ENCODE measurements at regions not wholly inside any gene's neighbourhood (a gene's known extent, or its start where the extent isn't known, plus 50 kb on each side); places are given as distances from the start of the nearest gene placed in this dataset.

DNA sequence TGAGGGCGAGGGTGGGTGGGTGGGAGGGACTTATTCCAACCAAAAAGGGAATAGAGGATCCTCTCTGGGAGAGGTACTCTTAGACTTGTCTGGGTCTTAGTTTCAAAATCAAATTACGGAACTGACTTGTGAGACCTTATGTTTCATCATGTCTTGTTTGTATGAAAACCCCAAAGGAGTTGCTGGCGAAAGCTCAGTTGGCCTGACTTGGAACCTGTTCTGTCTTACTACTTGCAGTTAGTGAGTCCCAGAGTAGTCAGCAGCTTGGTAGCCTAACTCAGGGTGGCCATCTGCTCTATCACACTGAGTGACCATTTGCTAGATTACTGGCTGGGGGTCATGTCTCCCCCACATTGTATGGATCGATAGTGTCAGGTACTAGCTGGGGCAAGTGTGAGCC, 114.9 kb upstream of the MOCS1 start:
- TF ChIP-seq EZH2 (IDR thresholded peaks at IDR 0.05; ENCODE audit: borderline replicate concordance, low read length): no peak
- TF ChIP-seq, protein P1, sequence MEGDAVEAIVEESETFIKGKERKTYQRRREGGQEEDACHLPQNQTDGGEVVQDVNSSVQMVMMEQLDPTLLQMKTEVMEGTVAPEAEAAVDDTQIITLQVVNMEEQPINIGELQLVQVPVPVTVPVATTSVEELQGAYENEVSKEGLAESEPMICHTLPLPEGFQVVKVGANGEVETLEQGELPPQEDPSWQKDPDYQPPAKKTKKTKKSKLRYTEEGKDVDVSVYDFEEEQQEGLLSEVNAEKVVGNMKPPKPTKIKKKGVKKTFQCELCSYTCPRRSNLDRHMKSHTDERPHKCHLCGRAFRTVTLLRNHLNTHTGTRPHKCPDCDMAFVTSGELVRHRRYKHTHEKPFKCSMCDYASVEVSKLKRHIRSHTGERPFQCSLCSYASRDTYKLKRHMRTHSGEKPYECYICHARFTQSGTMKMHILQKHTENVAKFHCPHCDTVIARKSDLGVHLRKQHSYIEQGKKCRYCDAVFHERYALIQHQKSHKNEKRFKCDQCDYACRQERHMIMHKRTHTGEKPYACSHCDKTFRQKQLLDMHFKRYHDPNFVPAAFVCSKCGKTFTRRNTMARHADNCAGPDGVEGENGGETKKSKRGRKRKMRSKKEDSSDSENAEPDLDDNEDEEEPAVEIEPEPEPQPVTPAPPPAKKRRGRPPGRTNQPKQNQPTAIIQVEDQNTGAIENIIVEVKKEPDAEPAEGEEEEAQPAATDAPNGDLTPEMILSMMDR (IDR thresholded peaks at IDR 0.05; ENCODE audit: low read length): no peak

Data from OCI-LY1 (cell line).